Progenitor cell of endocrine pancreas (in vitro differentiated cells): ENCODE measurements at regions not wholly inside any gene's neighbourhood (a gene's known extent, or its start where the extent isn't known, plus 50 kb on each side); places are given as distances from the start of the nearest gene placed in this dataset.

Source experiments
- DNase-seq: peaks from one replicate; pipeline ENCODE4 v3.0.0; 2021; ENCODE audit warnings: low spot score; ENCODE audit not compliant: unreplicated experiment
- H3K27ac Mint-ChIP-seq: 2 replicates; pipeline ENCODE4 v1.8.0; 2021; ENCODE audit warnings: mild to moderate bottlenecking, moderate library complexity, mixed read lengths
- H3K27me3 Mint-ChIP-seq: 2 replicates; pipeline ENCODE4 v1.8.0; 2021; ENCODE audit warnings: mixed read lengths
- H3K36me3 Mint-ChIP-seq: 2 replicates; pipeline ENCODE4 v1.8.0; 2022; ENCODE audit warnings: mixed read lengths; ENCODE audit not compliant: insufficient read depth
- H3K4me1 Mint-ChIP-seq: 2 replicates; pipeline ENCODE4 v1.8.0; 2021; ENCODE audit warnings: low read depth, mixed read lengths
- H3K4me3 Mint-ChIP-seq: 2 replicates; pipeline ENCODE4 v1.8.0; 2021; ENCODE audit warnings: low read depth, mild to moderate bottlenecking, moderate library complexity, mixed read lengths
- H3K9me3 Mint-ChIP-seq: 2 replicates; pipeline ENCODE4 v1.8.0; 2021; ENCODE audit warnings: low read depth, mixed read lengths
- CTCF ChIP-seq: fragments of 200-600 bp; sonication (generic); IDR thresholded peaks from one replicate; pipeline ENCODE4 v1.5.0; 2021; ENCODE audit warnings: antibody characterized with exemption, mild to moderate bottlenecking; ENCODE audit not compliant: unreplicated experiment

GRCh38 chr13:33372251-33372919 lies 86.8 kb upstream of the STARD13 start:
- Mint-ChIP-seq H3K27me3 (no peaks in the 10 kb centered on the region), H3K36me3 (no peaks in the 10 kb centered on the region), H3K4me3 (no peak overlapping the region), H3K4me1 (peaks cover 18% of the 10 kb centered on the region), H3K9me3 (no peaks in the 10 kb centered on the region), H3K27ac (no peak overlapping the region)
- no peak for DNase-seq
- no peak for TF ChIP-seq CTCF

GRCh38 chr13:33373624-33374023 lies 88.1 kb upstream of the STARD13 start:
- H3K4me3 Mint-ChIP-seq, result no peak overlapping the region
- no peak overlapping the region for H3K27ac Mint-ChIP-seq
- no peaks in the 10 kb centered on the region for H3K27me3 Mint-ChIP-seq
- peaks cover 19% of the 10 kb centered on the region for H3K4me1 Mint-ChIP-seq
- no peaks in the 10 kb centered on the region for H3K36me3 Mint-ChIP-seq
- H3K9me3 Mint-ChIP-seq, result no peaks in the 10 kb centered on the region
- peak; percentile 23 for TF ChIP-seq CTCF
- DNase-seq, result no peak

- no peak for DNase-seq
- no peaks in the 10 kb centered on the region for H3K27me3 Mint-ChIP-seq
- no peaks in the 10 kb centered on the region for H3K9me3 Mint-ChIP-seq
- no peak overlapping the region for H3K27ac Mint-ChIP-seq
- H3K36me3 Mint-ChIP-seq, result no peaks in the 10 kb centered on the region
- peaks cover 22% of the 10 kb centered on the region for H3K4me1 Mint-ChIP-seq
- TF ChIP-seq CTCF, result no peak
- no peak overlapping the region for H3K4me3 Mint-ChIP-seq
Measured at GRCh38 chr13:33375421-33375820, 89.9 kb upstream of the STARD13 start.

- Mint-ChIP-seq H3K4me1 (peaks cover 25% of the 10 kb centered on the region), H3K4me3 (no peak overlapping the region), H3K27ac (no peak overlapping the region), H3K9me3 (no peaks in the 10 kb centered on the region), H3K36me3 (no peaks in the 10 kb centered on the region), H3K27me3 (no peaks in the 10 kb centered on the region)
- no peak for DNase-seq
- no peak for TF ChIP-seq CTCF
Measured at GRCh38 chr13:33376212-33376611, 90.7 kb upstream of the STARD13 start.

GRCh38 chr13:33377411-33377810 lies 91.9 kb upstream of the STARD13 start:
- no peak for TF ChIP-seq CTCF
- H3K4me3 Mint-ChIP-seq, result peak overlapping the region; percentile 6
- no peaks in the 10 kb centered on the region for H3K9me3 Mint-ChIP-seq
- peak overlapping the region; percentile 30 for H3K27ac Mint-ChIP-seq
- H3K36me3 Mint-ChIP-seq, result no peaks in the 10 kb centered on the region
- no peaks in the 10 kb centered on the region for H3K27me3 Mint-ChIP-seq
- DNase-seq, result no peak
- H3K4me1 Mint-ChIP-seq, result peaks cover 25% of the 10 kb centered on the region
